ENCODE measurements at regions not wholly inside any gene's neighbourhood (a gene's known extent, or its start where the extent isn't known, plus 50 kb on each side); places are given as distances from the start of the nearest gene placed in this dataset.
"Not testable (repeated sequence)": the region's sequence is repeated elsewhere in the genome, so short reads cannot be mapped to it uniquely, and the experiment has no call there.

DNA sequence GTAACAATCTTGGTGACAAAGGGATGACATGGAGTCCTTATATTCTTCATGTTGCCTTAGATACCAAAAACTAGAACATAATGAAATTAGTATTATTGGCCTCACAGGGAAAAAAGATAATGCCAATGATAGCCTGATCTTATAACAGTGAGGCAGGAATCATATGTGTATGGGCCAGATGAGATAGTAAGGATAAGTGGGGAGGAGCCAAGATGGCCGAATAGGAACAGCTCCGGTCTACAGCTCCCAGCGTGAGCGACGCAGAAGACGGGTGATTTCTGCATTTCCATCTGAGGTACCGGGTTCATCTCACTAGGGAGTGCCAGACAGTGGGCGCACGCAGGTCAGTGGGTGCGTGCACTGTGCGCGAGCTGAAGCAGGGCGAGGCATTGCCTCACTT, 1543.4 kb downstream of the OLFM4 start:
- DNase-seq (ENCODE audit: extremely low read depth, low read depth) = not testable (repeated sequence)

GRCh38 chr13:54573186-54573585, 1544.6 kb downstream of the OLFM4 start:
- DNase-seq (ENCODE audit: extremely low read depth, low read depth) = no peak

DNA sequence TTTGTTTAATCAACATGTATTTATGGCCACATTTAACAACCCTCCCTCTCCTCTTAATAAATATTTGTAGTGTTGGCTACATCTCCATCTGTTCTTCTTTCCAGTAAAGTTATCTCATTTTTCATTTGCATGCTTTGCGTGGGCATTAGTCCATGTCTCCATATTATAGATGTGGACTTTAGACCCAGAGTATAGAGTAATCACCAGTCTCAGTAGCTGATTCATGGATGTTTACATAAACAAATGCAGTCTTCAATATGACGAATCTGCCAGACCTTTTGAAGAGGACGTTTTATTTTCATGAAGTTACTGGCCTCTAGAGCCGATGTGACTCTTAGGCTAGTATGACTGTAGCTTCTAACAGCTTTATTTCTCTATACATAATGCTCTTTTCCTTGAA, 1546.2 kb downstream of the OLFM4 start:
- peak; percentile 3 for DNase-seq (ENCODE audit: extremely low read depth, low read depth)

DNA sequence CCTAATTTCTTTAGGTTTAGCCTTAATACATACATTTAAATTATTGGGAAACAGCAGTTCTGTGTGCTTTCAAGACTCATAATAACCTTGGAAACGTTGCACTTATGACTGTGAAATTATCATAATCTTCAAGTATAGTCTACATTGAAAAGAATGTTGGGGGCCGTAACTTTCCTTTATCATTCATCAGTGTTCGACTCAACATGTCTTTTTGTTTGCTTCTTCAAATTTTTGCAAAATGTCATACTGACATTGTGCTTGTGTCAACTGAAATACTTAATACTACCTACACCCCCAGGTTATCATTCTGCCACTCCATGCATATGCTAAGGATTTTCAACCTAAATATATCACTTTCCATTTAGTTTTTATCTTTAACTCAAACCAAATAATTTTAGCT, 1562.9 kb downstream of the OLFM4 start:
- no peak for DNase-seq (ENCODE audit: extremely low read depth, low read depth)

- no peak for DNase-seq (ENCODE audit: extremely low read depth, low read depth)
Observed at GRCh38 chr13:54592201-54592600, 1563.6 kb downstream of the OLFM4 start.

DNA sequence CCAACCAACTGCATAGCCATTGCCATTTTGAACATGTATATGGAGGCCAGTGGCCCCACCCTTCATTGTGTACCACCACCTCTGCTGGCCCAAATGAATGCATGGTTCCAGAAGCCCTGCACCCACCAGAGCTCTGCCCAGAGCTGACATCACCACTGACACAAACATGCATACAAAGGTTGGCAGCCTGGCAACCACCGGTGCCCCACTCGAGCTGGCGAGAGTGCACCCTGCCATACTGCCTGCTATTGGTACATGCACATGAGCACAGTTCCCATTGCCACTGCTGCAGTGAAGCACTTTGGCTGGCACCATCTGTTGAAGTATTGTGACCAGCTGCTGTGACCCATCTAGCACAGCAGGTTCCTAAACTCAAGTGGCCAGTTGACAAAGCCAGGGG, 1564.9 kb downstream of the OLFM4 start:
- no peak for DNase-seq (ENCODE audit: extremely low read depth, low read depth)

- DNase-seq (ENCODE audit: extremely low read depth, low read depth) = no peak
Observed at GRCh38 chr13:54597540-54598088, 1569.0 kb downstream of the OLFM4 start.

DNA sequence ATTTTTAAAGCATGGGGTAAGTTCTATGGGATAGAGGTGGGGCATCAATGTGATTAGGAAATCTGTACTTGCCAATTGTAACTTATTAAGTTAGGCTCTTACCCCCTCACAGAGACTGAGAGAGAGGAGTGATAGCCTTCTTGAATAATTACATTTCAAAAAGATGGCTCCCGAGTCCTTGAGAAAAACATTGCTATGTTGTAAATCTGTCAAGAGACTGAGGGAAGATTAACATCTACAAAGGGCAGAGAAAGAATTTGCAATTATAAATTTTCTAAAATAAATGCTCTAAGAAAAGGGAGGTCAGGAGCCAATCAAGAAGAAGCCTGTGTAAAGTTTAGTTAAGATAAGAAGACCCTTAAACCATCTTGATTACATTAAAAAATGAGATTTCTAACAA, 1570.8 kb downstream of the OLFM4 start:
- DNase-seq (ENCODE audit: extremely low read depth, low read depth) = no peak

DNA sequence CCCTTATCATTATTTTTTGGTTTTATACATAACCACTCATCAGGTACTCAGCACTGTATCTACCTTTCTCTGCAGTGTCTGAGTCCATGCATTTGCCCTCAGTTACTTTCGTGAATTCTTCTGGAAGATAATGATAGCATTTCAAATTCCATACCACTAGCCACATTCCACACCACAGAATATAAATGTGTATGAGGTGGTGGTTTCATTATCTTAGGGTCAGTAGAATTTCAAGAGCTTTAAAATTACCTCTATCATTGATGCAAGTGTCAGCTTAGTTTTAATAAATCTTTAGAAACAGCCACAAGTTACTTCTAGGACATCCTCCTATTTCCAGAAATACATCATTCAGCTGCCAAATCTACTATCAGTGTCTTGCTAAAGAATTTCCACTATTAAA, 1578.3 kb downstream of the OLFM4 start:
- no peak for DNase-seq (ENCODE audit: extremely low read depth, low read depth)

- DNase-seq (ENCODE audit: extremely low read depth, low read depth) = no peak
Observed at GRCh38 chr13:54607421-54607820, 1578.8 kb downstream of the OLFM4 start.

- DNase-seq (ENCODE audit: extremely low read depth, low read depth) = no peak
Observed at GRCh38 chr13:54611390-54611789, 1582.8 kb downstream of the OLFM4 start.

DNA sequence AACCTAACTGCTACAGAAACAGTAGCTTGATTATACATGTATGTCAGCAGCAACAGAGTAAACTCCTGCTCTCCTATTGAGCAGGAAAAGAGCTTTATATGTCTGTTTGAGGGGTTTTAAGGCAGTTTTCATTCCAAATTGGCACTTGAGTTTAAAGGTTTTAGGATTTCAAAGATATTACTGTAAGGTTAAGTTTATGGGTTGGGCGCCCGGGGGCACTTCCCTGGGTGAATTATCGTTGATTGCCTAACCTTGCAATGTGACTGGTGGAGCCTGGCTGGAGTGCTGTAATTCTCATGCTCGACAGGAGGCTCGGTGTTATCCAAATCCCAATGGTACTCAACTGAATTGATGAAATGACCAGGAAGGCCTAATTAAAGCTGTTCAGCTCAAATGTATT, 1586.1 kb downstream of the OLFM4 start:
- no peak for DNase-seq (ENCODE audit: extremely low read depth, low read depth)

DNA sequence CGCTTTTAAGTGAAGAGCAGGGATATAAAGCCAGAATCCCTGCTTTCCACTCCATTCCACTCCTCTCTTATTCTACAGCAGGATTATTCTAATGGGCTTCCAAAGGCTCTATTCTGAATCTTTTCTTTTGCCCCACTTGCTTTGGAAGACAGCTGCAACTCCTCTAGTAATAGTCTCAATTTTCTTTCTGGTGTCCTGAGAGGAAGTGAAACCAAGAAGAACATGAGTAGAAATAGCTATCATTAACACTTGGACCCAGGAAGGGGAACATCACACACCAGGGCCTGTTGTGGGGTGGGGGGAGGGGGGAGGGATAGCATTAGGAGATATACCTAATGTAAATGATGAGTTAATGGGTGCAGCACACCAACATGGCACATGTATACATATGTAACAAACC, 1597.9 kb downstream of the OLFM4 start:
- not testable (repeated sequence) for DNase-seq (ENCODE audit: extremely low read depth, low read depth)

DNA sequence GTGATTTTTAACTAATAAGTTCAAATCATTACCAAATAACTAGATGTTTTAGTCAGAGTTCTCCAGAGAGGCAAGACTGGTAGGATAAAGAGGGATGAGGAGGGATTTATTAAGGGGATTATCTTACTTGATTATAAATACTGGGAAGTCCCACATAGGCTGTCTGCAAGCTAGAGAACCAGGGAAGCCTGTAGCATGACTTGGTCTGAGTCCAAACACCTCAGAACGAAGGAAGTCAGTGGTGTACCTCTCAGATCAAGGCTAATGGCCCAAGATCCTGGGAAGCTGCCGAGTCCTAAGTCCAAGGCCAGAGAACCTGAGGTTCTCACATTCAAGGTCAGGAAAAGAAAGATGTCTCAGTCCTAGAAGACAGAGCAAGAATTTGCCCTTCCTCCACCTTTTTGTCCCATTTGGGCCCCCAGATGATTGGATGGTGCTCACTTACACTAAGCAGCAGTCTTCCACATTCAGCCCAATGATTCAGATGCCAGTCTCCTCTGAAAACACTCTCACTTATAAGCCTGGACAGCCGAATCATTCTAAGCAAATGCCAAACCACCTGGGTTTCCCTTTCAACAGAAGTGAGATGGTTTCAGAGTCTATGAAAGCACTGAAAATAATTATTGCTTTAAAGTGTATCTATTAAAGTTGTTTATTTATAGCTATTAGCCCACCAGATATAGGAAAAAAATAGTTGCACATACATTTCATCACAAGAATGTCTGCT, 1599.2 kb downstream of the OLFM4 start:
- no peak for DNase-seq (ENCODE audit: extremely low read depth, low read depth)

- DNase-seq (ENCODE audit: extremely low read depth, low read depth) = no peak
Observed at GRCh38 chr13:54628383-54628782, 1599.8 kb downstream of the OLFM4 start.

- no peak for DNase-seq (ENCODE audit: extremely low read depth, low read depth)
Observed at GRCh38 chr13:54633456-54633855, 1604.8 kb downstream of the OLFM4 start.

GRCh38 chr13:54636231-54636630, 1607.6 kb downstream of the OLFM4 start:
- DNase-seq (ENCODE audit: extremely low read depth, low read depth) = no peak

GRCh38 chr13:54637366-54637765, 1608.8 kb downstream of the OLFM4 start:
- peak; percentile 54 for DNase-seq (ENCODE audit: extremely low read depth, low read depth)

DNA sequence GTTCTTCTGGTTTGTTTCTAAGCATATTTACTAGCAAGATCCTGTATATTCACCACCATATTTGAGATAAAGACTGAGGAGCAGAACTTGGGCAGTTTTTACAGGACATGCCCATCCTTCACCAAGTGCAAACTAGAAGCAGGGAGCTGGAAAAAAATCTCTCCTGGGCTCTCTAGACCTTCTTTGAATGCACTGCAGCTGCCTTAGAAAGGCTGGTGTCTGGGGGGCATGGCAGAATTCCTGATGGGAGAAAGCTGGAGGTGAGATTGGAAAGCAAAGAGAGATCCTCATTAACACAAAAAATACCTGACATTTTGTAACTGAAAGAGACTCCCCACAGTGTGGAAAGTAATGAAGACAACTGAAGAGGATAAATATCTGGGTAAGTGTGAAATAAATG, 1612.1 kb downstream of the OLFM4 start:
- DNase-seq (ENCODE audit: extremely low read depth, low read depth) = no peak

- DNase-seq (ENCODE audit: extremely low read depth, low read depth) = no peak
Observed at GRCh38 chr13:54643863-54644262, 1615.2 kb downstream of the OLFM4 start.

GRCh38 chr13:54647275-54647674, 1618.7 kb downstream of the OLFM4 start:
- DNase-seq (ENCODE audit: extremely low read depth, low read depth) = no peak

GRCh38 chr13:54657588-54657987, 1629.0 kb downstream of the OLFM4 start:
- DNase-seq (ENCODE audit: extremely low read depth, low read depth) = no peak

DNA sequence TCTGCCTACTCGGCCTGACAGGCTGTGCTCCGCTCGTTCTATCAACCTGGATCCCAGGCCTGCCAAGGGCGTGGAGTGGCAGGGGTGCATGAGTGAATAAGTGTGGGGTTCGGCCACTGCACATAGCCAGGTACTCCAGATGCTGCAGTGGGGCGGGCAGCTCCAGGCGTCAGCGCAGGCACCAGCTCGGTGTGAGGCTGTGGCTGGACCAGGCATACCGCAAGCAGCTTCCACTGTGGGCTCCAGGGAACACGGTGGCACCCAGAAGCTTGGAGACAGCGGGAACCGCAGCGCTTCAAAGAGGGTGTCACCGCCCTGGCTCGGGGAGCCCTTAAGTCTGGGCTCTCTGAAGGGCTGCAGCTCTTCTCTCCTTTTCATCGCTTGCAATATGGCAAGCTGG, 1630.2 kb downstream of the OLFM4 start:
- DNase-seq (ENCODE audit: extremely low read depth, low read depth) = no peak
